A549 (cell line): ENCODE measurements at regions not wholly inside any gene's neighbourhood (a gene's known extent, or its start where the extent isn't known, plus 50 kb on each side); places are given as distances from the start of the nearest gene placed in this dataset.

Experiments
- CBX8 ChIP-seq: fragments of 200-600 bp; sonication (generic); IDR thresholded peaks from 2 replicates; pipeline ENCODE4 v1.6.1; 2016
- CTCF ChIP-seq: fragments of >200 bp; sonication (Bioruptor Twin); formaldehyde crosslinking; IDR thresholded peaks from 3 replicates; pipeline ENCODE4 v1.5.1; 2016
- MAFK ChIP-seq: fragments of 450-650 bp; IDR thresholded peaks from 2 replicates; pipeline ENCODE4 v1.6.1; 2014; ENCODE audit not compliant: partially characterized antibody
- MAX ChIP-seq: IDR thresholded peaks from 2 replicates; pipeline ENCODE4 v1.6.1; 2012
- MYC ChIP-seq: IDR thresholded peaks from 2 replicates; pipeline ENCODE4 v1.6.1; 2012; ENCODE audit warnings: mild to moderate bottlenecking, inconsistent platforms, low read length, improper control_type of control experiment, borderline replicate concordance
- NPAS2 ChIP-seq: fragments of 250-450 bp; sonication (Bioruptor Pico); IDR thresholded peaks from 2 replicates; pipeline ENCODE4 v1.8.0; 2022; ENCODE audit warnings: mild to moderate bottlenecking, moderate library complexity, borderline replicate concordance

GRCh38 chr2:128501006-128501690, 182.5 kb upstream of the HS6ST1 start:
- TF ChIP-seq MYC (no peak), CTCF (no peak), MAFK (no peak), CBX8 (no peak), NPAS2 (no peak), MAX (no peak)
